ENCODE measurements at regions not wholly inside any gene's neighbourhood (a gene's known extent, or its start where the extent isn't known, plus 50 kb on each side); places are given as distances from the start of the nearest gene placed in this dataset.

GRCh38 chr21:22468893-22469292 is 1470.7 kb downstream of the NCAM2 start:
- Histone ChIP-seq H3K9me3 (peaks cover 21% of the 10 kb centered on the region), H3K36me3 (no peaks in the 10 kb centered on the region), H3K4me1 (no peaks in the 10 kb centered on the region), H3K4me3 (no peak overlapping the region), H3K27me3 (no peaks in the 10 kb centered on the region), H3K27ac (no peak overlapping the region)
- WGBS, result no CpG with 5 or more reads among the region's 1 CpG
- TF ChIP-seq CTCF (IDR thresholded peaks at IDR 0.05) (no peak), POLR2AphosphoS5 (IDR thresholded peaks at IDR 0.05) (no peak), POLR2A (IDR thresholded peaks at IDR 0.05) (no peak), EP300 (IDR thresholded peaks at IDR 0.05) (no peak)
- DNase-seq (ENCODE audit: low spot score in 2 of 2), result no peak

- H3K36me3 ChIP-seq, result no peaks in the 10 kb centered on the region
- no peaks in the 10 kb centered on the region for H3K27me3 ChIP-seq
- no peak overlapping the region for H3K27ac ChIP-seq
- TF ChIP-seq EP300 (IDR thresholded peaks at IDR 0.05), result no peak
- no peak for TF ChIP-seq POLR2AphosphoS5 (IDR thresholded peaks at IDR 0.05)
- TF ChIP-seq POLR2A (IDR thresholded peaks at IDR 0.05), result no peak
- TF ChIP-seq CTCF (IDR thresholded peaks at IDR 0.05), result no peak
- H3K4me1 ChIP-seq, result no peaks in the 10 kb centered on the region
- DNase-seq (ENCODE audit: low spot score in 2 of 2), result no peak
- H3K4me3 ChIP-seq, result no peak overlapping the region
- WGBS, result 58% methylated on average over 1 of the region's 1 CpG
- H3K9me3 ChIP-seq, result peaks cover 7% of the 10 kb centered on the region
Observed at GRCh38 chr21:22474403-22474802, 1476.2 kb downstream of the NCAM2 start.

- TF ChIP-seq POLR2AphosphoS5 (IDR thresholded peaks at IDR 0.05), result no peak
- no peak for TF ChIP-seq POLR2A (IDR thresholded peaks at IDR 0.05)
- no peak for TF ChIP-seq EP300 (IDR thresholded peaks at IDR 0.05)
- Histone ChIP-seq H3K4me3 (no peak overlapping the region), H3K27ac (no peak overlapping the region), H3K9me3 (peaks cover 7% of the 10 kb centered on the region), H3K27me3 (no peaks in the 10 kb centered on the region), H3K4me1 (no peaks in the 10 kb centered on the region), H3K36me3 (no peaks in the 10 kb centered on the region)
- no peak for DNase-seq (ENCODE audit: low spot score in 2 of 2)
- 85% methylated on average over 2 of the region's 2 CpGs for WGBS
Observed at GRCh38 chr21:22476214-22476613, 1478.0 kb downstream of the NCAM2 start.

GRCh38 chr21:22476726-22477646 is 1478.8 kb downstream of the NCAM2 start:
- WGBS, result 44% methylated on average over 2 of the region's 2 CpGs
- no peak for DNase-seq (ENCODE audit: low spot score in 2 of 2)
- no peak overlapping the region for H3K4me3 ChIP-seq
- no peak overlapping the region for H3K27ac ChIP-seq
- no peaks in the 10 kb centered on the region for H3K27me3 ChIP-seq
- TF ChIP-seq POLR2A (IDR thresholded peaks at IDR 0.05) (no peak), EP300 (IDR thresholded peaks at IDR 0.05) (no peak), CTCF (IDR thresholded peaks at IDR 0.05) (no peak), POLR2AphosphoS5 (IDR thresholded peaks at IDR 0.05) (no peak)
- H3K36me3 ChIP-seq, result no peaks in the 10 kb centered on the region
- peaks cover 6% of the 10 kb centered on the region for H3K9me3 ChIP-seq
- H3K4me1 ChIP-seq, result no peaks in the 10 kb centered on the region

- Histone ChIP-seq H3K36me3 (no peaks in the 10 kb centered on the region), H3K4me1 (no peaks in the 10 kb centered on the region), H3K27me3 (no peaks in the 10 kb centered on the region), H3K4me3 (no peak overlapping the region), H3K27ac (no peak overlapping the region), H3K9me3 (peaks cover under 1% of the 10 kb centered on the region)
- 80% methylated on average over 1 of the region's 1 CpG for WGBS
- TF ChIP-seq POLR2A (IDR thresholded peaks at IDR 0.05) (no peak), POLR2AphosphoS5 (IDR thresholded peaks at IDR 0.05) (no peak), EP300 (IDR thresholded peaks at IDR 0.05) (no peak), CTCF (IDR thresholded peaks at IDR 0.05) (no peak)
- DNase-seq (ENCODE audit: low spot score in 2 of 2), result no peak
Observed at GRCh38 chr21:22490049-22490448, 1491.8 kb downstream of the NCAM2 start.

Data from suprapubic skin (tissue), 4 donors.